Panc1 (cell line): ENCODE measurements at regions not wholly inside any gene's neighbourhood (a gene's known extent, or its start where the extent isn't known, plus 50 kb on each side); places are given as distances from the start of the nearest gene placed in this dataset.

Experiments used
- ATAC-seq: fragments of 200-7000 bp; cut with Tn5 transposase; 2 replicates; pipeline ENCODE4 v1.9.1; 2020; ENCODE audit warnings: mild to moderate bottlenecking, moderate library complexity
- BruUV-seq: library from RNA; stranded (reverse); fragments of 400-500 nt; replicated peaks from 2 replicates; lab custom pipeline; 2021; lab: Mats Ljungman, UMichigan
- CTCF ChIA-PET: fragments of 300-600 bp; sonication (Branson Sonifier 250); formaldehyde crosslinking; loops from one replicate; lab custom pipeline; 2022; ENCODE audit warnings: antibody characterized with exemption; lab: Charles Lee
- POLR2A ChIA-PET: fragments of 300-600 bp; sonication (Branson Sonifier 250); formaldehyde crosslinking; loops from one replicate; lab custom pipeline; 2022; ENCODE audit warnings: antibody characterized with exemption; lab: Charles Lee
- DNase-seq: peaks from one replicate; pipeline ENCODE4 v3.0.0-alpha.2; 2010; ENCODE audit warnings: low read depth, low spot score
- H3K27ac ChIP-seq: 2 replicates; pipeline ENCODE4 v1.5.1; 2011; ENCODE audit warnings: mild to moderate bottlenecking, low read length, inconsistent platforms
- H3K27me3 ChIP-seq: fragments of 200-500 bp; sonication (Bioruptor generic); 2 replicates; pipeline ENCODE4 v1.6.0; 2014; ENCODE audit warnings: low read length, inconsistent platforms; ENCODE audit not compliant: control insufficient read depth, insufficient read depth
- H3K36me3 ChIP-seq: fragments of 200-500 bp; sonication (Bioruptor generic); 2 replicates; pipeline ENCODE4 v1.5.1; 2014; ENCODE audit warnings: inconsistent platforms, mild to moderate bottlenecking, low read length, moderate library complexity; ENCODE audit not compliant: control insufficient read depth, insufficient read depth
- H3K4me1 ChIP-seq: 2 replicates; pipeline ENCODE4 v1.5.1; 2011; ENCODE audit warnings: inconsistent platforms, mild to moderate bottlenecking, low read length, moderate library complexity; ENCODE audit not compliant: control insufficient read depth, insufficient read depth
- H3K4me3 ChIP-seq, 2 experiments: 2 replicates each; pipeline ENCODE4 v1.5.1; 2011 to 2012; ENCODE audit warnings: low read depth in 2 of 2, low read length in 2 of 2, mild to moderate bottlenecking in 2 of 2, inconsistent platforms in 1 of 2, moderate library complexity in 1 of 2
- H3K9me3 ChIP-seq: fragments of 200-500 bp; sonication (Bioruptor generic); 2 replicates; pipeline ENCODE4 v1.5.1; 2014; ENCODE audit warnings: low read depth, mild to moderate bottlenecking, inconsistent platforms, low read length, moderate library complexity; ENCODE audit not compliant: control insufficient read depth, insufficient read depth
- POLR2AphosphoS5 ChIP-seq: IDR thresholded peaks from 2 replicates; pipeline ENCODE4 v1.6.1; 2012; ENCODE audit warnings: mild to moderate bottlenecking, low read depth, low read length, moderate library complexity
- REST ChIP-seq, 2 experiments: IDR thresholded peaks; 2 replicates each; pipeline ENCODE4 v1.6.1; 2011 to 2012; ENCODE audit warnings: low read depth in 2 of 2, control low read depth in 1 of 2, low read length in 1 of 2, mild to moderate bottlenecking in 1 of 2, moderate library complexity in 1 of 2; ENCODE audit not compliant: insufficient read depth in 1 of 2
- SIN3A ChIP-seq: IDR thresholded peaks from 2 replicates; pipeline ENCODE4 v1.6.1; 2012; ENCODE audit warnings: low read depth, mild to moderate bottlenecking, low read length, moderate library complexity, borderline replicate concordance; ENCODE audit not compliant: insufficient read depth
- TCF7L2 ChIP-seq: IDR thresholded peaks from 2 replicates; pipeline ENCODE4 v1.6.1; 2011; ENCODE audit warnings: mild to moderate bottlenecking, low read depth, low read length, inconsistent platforms
- in situ Hi-C: cut with HindIII; loops from 2 replicates; pipeline ENCODE4 v1.10.0; 2016; ENCODE audit warnings: low sequenced_read_pairs, low pct_unique_long_range_greater_than_20kb
- intact Hi-C: fragments of 100-400 bp; cut with micrococcal nuclease; formaldehyde crosslinking; loops from one replicate; pipeline ENCODE4 v1.10.0; 2022; ENCODE audit not compliant: unreplicated experiment
- TF ChIP-seq, protein P1 (sequence below): fragments of 450-650 bp; IDR thresholded peaks from 2 replicates; pipeline ENCODE4 v1.5.1; 2017; ENCODE audit warnings: mild to moderate bottlenecking

GRCh38 chr22:22185217-22185616 is 59.4 kb upstream of the VPREB1 start:
- ATAC-seq (no peak), DNase-seq (no peak)
- CTCF ChIA-PET: no interaction called here
- no peaks in the 10 kb centered on the region for H3K9me3 ChIP-seq
- TF ChIP-seq, protein P1, sequence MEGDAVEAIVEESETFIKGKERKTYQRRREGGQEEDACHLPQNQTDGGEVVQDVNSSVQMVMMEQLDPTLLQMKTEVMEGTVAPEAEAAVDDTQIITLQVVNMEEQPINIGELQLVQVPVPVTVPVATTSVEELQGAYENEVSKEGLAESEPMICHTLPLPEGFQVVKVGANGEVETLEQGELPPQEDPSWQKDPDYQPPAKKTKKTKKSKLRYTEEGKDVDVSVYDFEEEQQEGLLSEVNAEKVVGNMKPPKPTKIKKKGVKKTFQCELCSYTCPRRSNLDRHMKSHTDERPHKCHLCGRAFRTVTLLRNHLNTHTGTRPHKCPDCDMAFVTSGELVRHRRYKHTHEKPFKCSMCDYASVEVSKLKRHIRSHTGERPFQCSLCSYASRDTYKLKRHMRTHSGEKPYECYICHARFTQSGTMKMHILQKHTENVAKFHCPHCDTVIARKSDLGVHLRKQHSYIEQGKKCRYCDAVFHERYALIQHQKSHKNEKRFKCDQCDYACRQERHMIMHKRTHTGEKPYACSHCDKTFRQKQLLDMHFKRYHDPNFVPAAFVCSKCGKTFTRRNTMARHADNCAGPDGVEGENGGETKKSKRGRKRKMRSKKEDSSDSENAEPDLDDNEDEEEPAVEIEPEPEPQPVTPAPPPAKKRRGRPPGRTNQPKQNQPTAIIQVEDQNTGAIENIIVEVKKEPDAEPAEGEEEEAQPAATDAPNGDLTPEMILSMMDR: no peak
- TF ChIP-seq REST (IDR thresholded peaks at IDR 0.05; ENCODE audit: insufficient read depth in 1 of 2, low read depth in 2 of 2, low read length in 1 of 2): no peak
- no peak for TF ChIP-seq POLR2AphosphoS5
- TF ChIP-seq SIN3A: no peak
- no peak for TF ChIP-seq TCF7L2
- in situ Hi-C loops (no loop called here), intact Hi-C loops (loop anchor here (10.0 kb wide), 1 partner anchor 60 kb away; the partner anchor contains the start of gene VPREB1)
- H3K27ac ChIP-seq: no peak overlapping the region
- H3K4me3 ChIP-seq: no peak overlapping the region
- no peaks in the 10 kb centered on the region for H3K4me1 ChIP-seq
- no peaks in the 10 kb centered on the region; the same call in 1 of the 2 replicates for H3K36me3 ChIP-seq
- no peaks in the 10 kb centered on the region for H3K27me3 ChIP-seq
- POLR2A ChIA-PET: no interaction called here
- no TSS peak for BruUV-seq

- ATAC-seq: no peak
- no peaks in the 10 kb centered on the region; the same call in 1 of the 2 replicates for H3K36me3 ChIP-seq
- CTCF ChIA-PET: no interaction called here
- H3K27ac ChIP-seq: no peak overlapping the region
- TF ChIP-seq POLR2AphosphoS5 (no peak), TCF7L2 (no peak), REST (IDR thresholded peaks at IDR 0.05; ENCODE audit: insufficient read depth in 1 of 2, low read depth in 2 of 2, low read length in 1 of 2) (no peak), SIN3A (no peak)
- TF ChIP-seq, protein P1: no peak
- no peaks in the 10 kb centered on the region for H3K4me1 ChIP-seq
- intact Hi-C loops: loop anchor here (10.0 kb wide), 1 partner anchor 60 kb away; the partner anchor contains the start of gene VPREB1
- no peak overlapping the region for H3K4me3 ChIP-seq
- POLR2A ChIA-PET: no interaction called here
- in situ Hi-C loops: no loop called here
- no peak for DNase-seq
- H3K27me3 ChIP-seq: no peaks in the 10 kb centered on the region
- no peaks in the 10 kb centered on the region for H3K9me3 ChIP-seq
- BruUV-seq: no TSS peak
Observed at GRCh38 chr22:22184277-22184807, 60.2 kb upstream of the VPREB1 start.
